ENCODE measurements at regions not wholly inside any gene's neighbourhood (a gene's known extent, or its start where the extent isn't known, plus 50 kb on each side); places are given as distances from the start of the nearest gene placed in this dataset.

GRCh38 chr6:135600086-135600702, 102.7 kb upstream of the AHI1 start:
- H3K4me1 ChIP-seq (ENCODE audit: insufficient read depth) = no peaks in the 10 kb centered on the region
- no peak overlapping the region for H3K27ac ChIP-seq (ENCODE audit: low read depth)
- H4K20me1 ChIP-seq (replicated peaks; ENCODE audit: insufficient read depth) = no peaks in the 10 kb centered on the region
- H3K27me3 Mint-ChIP-seq (ENCODE audit: insufficient read depth, low read depth, poor library complexity) = peaks cover 2% of the 10 kb centered on the region
- H3K79me2 ChIP-seq (replicated peaks; ENCODE audit: insufficient read depth) = no peaks in the 10 kb centered on the region
- ATAC-seq (no peak), DNase-seq (ENCODE audit: low spot score) (no peak)
- H2AFZ ChIP-seq = peak overlapping the region; percentile 56
- no peak for TF ChIP-seq ZNF331 (CRISPR knock-in tag; IDR thresholded peaks at IDR 0.05; ENCODE audit: low read depth)
- no peaks in the 10 kb centered on the region for H3F3A ChIP-seq (replicated peaks; ENCODE audit: low read depth)
- H3K27me3 ChIP-seq (ENCODE audit: insufficient read depth) = no peaks in the 10 kb centered on the region
- H3K9me3 Mint-ChIP-seq = peaks cover 2% of the 10 kb centered on the region; the same call in 2 of the 3 replicates
- H3K4me2 ChIP-seq = no peak overlapping the region
- no peak overlapping the region for H3K4me3 Mint-ChIP-seq
- peak overlapping the region; percentile 43; the same call in 1 of the 2 replicates for H3K27ac Mint-ChIP-seq
- no peak overlapping the region for H3K4me3 ChIP-seq
- H3K36me3 ChIP-seq (ENCODE audit: insufficient read depth) = peaks cover 7% of the 10 kb centered on the region; the same call in 1 of the 2 replicates
- no peaks in the 10 kb centered on the region for H3K4me1 Mint-ChIP-seq
- H3K9me2 ChIP-seq (ENCODE audit: insufficient read depth) = no peaks in the 10 kb centered on the region
- no peaks in the 10 kb centered on the region for H3K36me3 Mint-ChIP-seq (ENCODE audit: low read depth)

GRCh38 chr6:135600931-135601330, 103.4 kb upstream of the AHI1 start:
- no peaks in the 10 kb centered on the region for H3K4me1 Mint-ChIP-seq
- no peak overlapping the region for H3K4me3 Mint-ChIP-seq
- H3K27me3 Mint-ChIP-seq (ENCODE audit: insufficient read depth, low read depth, poor library complexity) = peaks cover 2% of the 10 kb centered on the region
- no peaks in the 10 kb centered on the region for H3K79me2 ChIP-seq (replicated peaks; ENCODE audit: insufficient read depth)
- H3K27ac ChIP-seq (ENCODE audit: low read depth) = no peak overlapping the region
- H2AFZ ChIP-seq = no peak overlapping the region
- H4K20me1 ChIP-seq (replicated peaks; ENCODE audit: insufficient read depth) = no peaks in the 10 kb centered on the region
- no peaks in the 10 kb centered on the region for H3F3A ChIP-seq (replicated peaks; ENCODE audit: low read depth)
- no peaks in the 10 kb centered on the region for H3K36me3 Mint-ChIP-seq (ENCODE audit: low read depth)
- 0 out of 2 replicates have a peak overlapping the region, but pooled peaks have one; percentile 43 for H3K27ac Mint-ChIP-seq
- H3K9me2 ChIP-seq (ENCODE audit: insufficient read depth) = no peaks in the 10 kb centered on the region
- ATAC-seq (no peak), DNase-seq (ENCODE audit: low spot score) (no peak)
- H3K4me2 ChIP-seq = no peak overlapping the region
- no peaks in the 10 kb centered on the region for H3K27me3 ChIP-seq (ENCODE audit: insufficient read depth)
- no peak overlapping the region for H3K4me3 ChIP-seq
- peaks cover 7% of the 10 kb centered on the region; the same call in 1 of the 2 replicates for H3K36me3 ChIP-seq (ENCODE audit: insufficient read depth)
- H3K4me1 ChIP-seq (ENCODE audit: insufficient read depth) = no peaks in the 10 kb centered on the region
- peaks cover 2% of the 10 kb centered on the region; the same call in 2 of the 3 replicates for H3K9me3 Mint-ChIP-seq
- TF ChIP-seq CTCF (conservative IDR thresholded peaks at IDR 0.05; ENCODE audit: low read depth in 2 of 2) (no peak), REST (IDR thresholded peaks at IDR 0.05; ENCODE audit: unreplicated experiment) (no peak), STAT1 (IDR thresholded peaks at IDR 0.05; ENCODE audit: unreplicated experiment) (no peak), EZH2phosphoT487 (IDR thresholded peaks at IDR 0.05; ENCODE audit: unreplicated experiment) (no peak), NANOG (IDR thresholded peaks at IDR 0.05; ENCODE audit: borderline replicate concordance) (no peak), ZNF462 (CRISPR knock-in tag; IDR thresholded peaks at IDR 0.05) (no peak), EZH2 (IDR thresholded peaks at IDR 0.05; ENCODE audit: low read depth, unreplicated experiment) (no peak), CREB1 (CRISPR knock-in tag; IDR thresholded peaks at IDR 0.05; ENCODE audit: low read depth) (no peak)

Data from GM23338 (cell line).